Activated naive CD4-positive, alpha-beta T cell treated with anti-CD3 and anti-CD28 coated beads, Interleukin-2, amount 50 U/mL, for 72 hours (primary cell): ENCODE measurements at regions not wholly inside any gene's neighbourhood (a gene's known extent, or its start where the extent isn't known, plus 50 kb on each side); places are given as distances from the start of the nearest gene placed in this dataset.
"Not testable (repeated sequence)": the region's sequence is repeated elsewhere in the genome, so short reads cannot be mapped to it uniquely, and the experiment has no call there.

ENCODE experiments used
- ATAC-seq, 2 donors: fragments of 150-1000 bp; cut with Tn5 transposase; 2 replicates each; pipeline ENCODE4 v1.10.0; 2021; ENCODE audit warnings: mild to moderate bottlenecking in 2 of 2, moderate library complexity in 2 of 2
- DNase-seq, 2 donors: peaks; one replicate each; pipeline ENCODE4 v3.0.0; 2021 to 2022; ENCODE audit warnings: low spot score in 2 of 2
- H3K27ac Mint-ChIP-seq, 2 donors: one replicate each; pipeline ENCODE4 v1.8.0; 2022; ENCODE audit warnings: mild to moderate bottlenecking in 2 of 2, mixed read lengths in 2 of 2
- H3K36me3 Mint-ChIP-seq, 2 donors: one replicate each; pipeline ENCODE4 v1.8.0; 2022; ENCODE audit warnings: mixed read lengths in 2 of 2
- H3K9me3 Mint-ChIP-seq, 2 donors: one replicate each; pipeline ENCODE4 v1.8.0; 2022; ENCODE audit warnings: mixed read lengths in 2 of 2

DNA sequence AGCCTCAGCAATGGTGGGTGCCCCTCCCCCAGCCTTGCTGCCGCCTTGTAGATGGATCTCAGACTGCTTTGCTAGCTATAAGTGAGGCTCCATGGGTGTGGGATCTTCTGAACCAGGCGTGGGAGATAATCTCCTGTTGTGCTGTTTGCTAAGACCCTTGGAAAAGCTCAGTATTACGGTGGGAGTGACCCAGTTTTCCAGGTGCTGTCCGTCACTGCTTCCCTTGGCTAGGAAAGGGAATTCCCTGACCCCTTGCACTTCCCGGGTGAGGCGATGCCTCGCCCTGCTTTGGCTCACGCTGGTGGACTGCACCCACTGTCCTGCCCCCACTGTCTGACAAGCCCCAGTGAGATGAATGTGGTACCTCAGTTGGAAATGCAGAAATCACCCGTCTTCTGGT, 411.2 kb downstream of the RAB38 start:
- ATAC-seq, DNase-seq, H3K27ac Mint-ChIP-seq, H3K36me3 Mint-ChIP-seq: not testable (repeated sequence)
- H3K9me3 Mint-ChIP-seq = peaks cover 12 to 19% of the 10 kb centered on the region in 2 donors

DNA sequence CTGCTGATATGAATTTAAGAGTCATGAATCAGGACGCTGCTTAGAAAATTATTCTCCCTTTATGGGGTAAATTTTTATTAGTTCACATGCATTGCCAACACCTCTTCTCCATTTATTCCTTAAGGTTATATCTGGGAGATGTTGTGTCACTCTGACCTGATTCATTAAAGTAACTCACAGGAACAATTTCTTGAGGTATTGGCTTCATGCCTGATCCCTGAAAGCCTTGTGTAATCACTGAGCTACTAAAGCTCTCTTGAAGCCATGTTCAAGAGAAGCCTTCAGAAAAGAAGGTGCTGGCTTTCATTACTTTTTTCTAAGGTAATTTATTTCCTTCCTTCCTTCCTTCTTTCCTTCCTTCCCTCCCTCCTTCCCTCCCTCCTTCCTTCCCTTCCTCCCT, 420.6 kb downstream of the RAB38 start:
- Mint-ChIP-seq H3K27ac (no peak overlapping the region), H3K9me3 (peaks cover 5 to 8% of the 10 kb centered on the region in 2 donors), H3K36me3 (no peaks in the 10 kb centered on the region)
- no peak for DNase-seq
- ATAC-seq = no peak

DNA sequence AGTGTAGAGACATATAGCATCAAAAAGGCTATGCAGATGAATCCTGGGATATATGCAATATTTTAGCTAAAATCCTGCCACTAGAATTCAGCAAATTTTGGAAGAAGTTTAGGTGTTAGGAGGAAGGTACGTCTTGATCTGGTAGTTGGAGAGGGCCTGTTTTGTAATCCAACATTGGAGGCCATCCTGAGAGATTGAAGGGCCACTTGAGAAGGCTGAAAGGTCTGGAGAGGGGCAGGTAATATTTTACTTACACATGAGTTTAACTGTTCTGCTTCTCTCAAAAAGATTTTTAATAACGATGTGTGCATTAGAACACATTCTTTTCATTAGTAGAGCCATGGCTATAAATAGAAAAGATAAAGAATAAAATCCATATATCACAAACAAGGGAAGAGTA, 422.1 kb downstream of the RAB38 start:
- no peak for DNase-seq
- no peaks in the 10 kb centered on the region for H3K36me3 Mint-ChIP-seq
- ATAC-seq = no peak
- no peak overlapping the region for H3K27ac Mint-ChIP-seq
- H3K9me3 Mint-ChIP-seq = peaks cover 5 to 8% of the 10 kb centered on the region in 2 donors

DNA sequence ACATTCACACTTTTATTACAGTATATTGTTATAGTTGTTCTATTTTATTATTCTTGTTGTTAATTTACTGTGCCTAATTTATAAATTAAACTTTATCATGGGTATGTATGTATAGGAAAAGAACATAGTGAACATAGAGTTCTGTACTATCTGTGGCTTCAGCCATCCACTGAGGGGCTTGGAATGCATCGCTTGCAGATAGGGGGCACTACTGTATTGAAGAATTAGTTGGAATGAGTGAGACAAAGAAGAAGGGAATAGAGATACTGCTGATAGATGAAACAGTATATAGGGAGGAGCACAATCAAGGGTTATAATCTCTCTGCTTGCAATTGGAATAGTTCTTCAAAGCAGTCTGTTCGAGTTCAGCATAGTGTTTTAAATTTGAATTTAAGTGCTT, 432.2 kb downstream of the RAB38 start:
- Mint-ChIP-seq H3K36me3 (no peaks in the 10 kb centered on the region), H3K27ac (no peak overlapping the region), H3K9me3 (no peaks in the 10 kb centered on the region)
- ATAC-seq = no peak
- DNase-seq = no peak

DNA sequence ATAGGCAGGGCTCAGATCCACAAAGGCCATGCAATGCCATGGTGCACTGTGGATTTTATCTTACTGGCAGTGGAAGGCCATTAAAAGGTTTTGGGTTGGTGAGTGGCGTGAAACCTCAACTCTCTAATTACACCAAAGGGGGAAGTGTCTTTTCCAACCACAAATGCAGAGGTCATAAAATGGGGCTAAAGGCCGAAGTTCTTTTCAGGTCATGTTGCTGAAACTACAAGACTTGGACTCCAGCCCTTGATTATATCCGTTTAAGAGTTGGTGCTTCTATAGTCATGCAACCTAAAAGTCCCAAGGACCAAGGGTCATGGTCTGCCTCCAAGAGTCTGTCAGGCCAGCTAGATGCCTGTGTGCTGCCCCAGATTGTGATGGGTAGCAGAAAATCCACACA, 434.3 kb downstream of the RAB38 start:
- no peaks in the 10 kb centered on the region for H3K36me3 Mint-ChIP-seq
- no peak for ATAC-seq
- no peaks in the 10 kb centered on the region for H3K9me3 Mint-ChIP-seq
- H3K27ac Mint-ChIP-seq = no peak overlapping the region
- DNase-seq = no peak

DNA sequence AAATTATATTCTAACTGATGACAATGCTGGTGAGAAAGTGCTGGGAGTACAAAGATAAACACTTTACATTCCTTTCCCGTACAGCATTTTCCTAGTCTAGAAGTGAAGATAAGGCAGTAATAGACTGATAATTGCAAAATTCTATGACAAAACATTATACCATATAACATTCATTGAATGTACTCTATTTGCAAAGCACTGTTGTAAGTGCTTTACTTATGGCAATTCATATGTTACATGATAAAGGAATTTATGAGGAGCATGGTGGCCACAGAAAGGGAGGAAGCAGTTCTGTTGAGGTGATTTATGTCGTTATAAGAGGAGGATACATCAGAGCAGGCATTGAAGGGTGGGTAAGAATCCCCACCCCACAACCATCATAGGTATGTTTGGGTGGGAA, 434.8 kb downstream of the RAB38 start:
- Mint-ChIP-seq H3K36me3 (no peaks in the 10 kb centered on the region), H3K9me3 (no peaks in the 10 kb centered on the region), H3K27ac (no peak overlapping the region)
- no peak for ATAC-seq
- no peak for DNase-seq

DNA sequence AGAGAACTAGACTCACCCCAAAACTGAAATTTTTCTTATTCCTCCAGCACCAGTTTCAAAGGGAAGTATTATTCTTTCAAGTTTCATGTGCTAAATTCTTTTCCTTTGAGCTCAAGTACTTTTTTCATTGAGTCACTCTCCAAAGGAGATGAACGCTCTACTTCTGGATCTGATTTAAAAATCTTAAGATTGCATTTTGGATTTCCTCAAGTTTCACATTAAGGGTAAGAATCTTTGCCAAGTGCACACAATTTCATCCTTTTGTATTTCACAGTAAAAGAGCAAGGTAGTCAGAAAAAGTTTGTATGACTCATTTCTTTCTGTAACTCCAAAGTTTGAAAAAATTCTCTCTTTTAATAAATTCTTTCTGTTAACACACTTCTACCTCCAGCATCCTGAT, 435.5 kb downstream of the RAB38 start:
- no peak overlapping the region for H3K27ac Mint-ChIP-seq
- H3K36me3 Mint-ChIP-seq = no peaks in the 10 kb centered on the region
- ATAC-seq (no peak), DNase-seq (no peak)
- H3K9me3 Mint-ChIP-seq = no peaks in the 10 kb centered on the region

DNA sequence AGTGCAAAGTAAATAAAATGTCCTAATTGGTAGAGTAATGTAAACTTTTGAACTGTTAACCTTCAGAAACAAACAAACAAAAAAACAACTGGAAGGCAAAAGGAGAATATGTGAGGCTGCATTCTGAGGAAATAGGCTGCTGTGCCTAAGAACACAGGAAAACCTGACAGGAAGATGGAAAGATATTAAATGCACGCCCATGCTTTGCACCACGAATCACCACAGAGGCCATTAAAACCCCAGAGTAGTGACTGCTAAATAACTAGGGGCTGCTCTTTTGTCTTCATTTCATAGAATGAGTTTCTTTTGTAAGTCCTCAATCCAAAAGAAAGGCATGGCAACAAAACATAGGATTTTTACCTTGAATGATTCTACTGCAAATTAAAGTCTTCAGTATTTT, 436.0 kb downstream of the RAB38 start:
- Mint-ChIP-seq H3K27ac (no peak overlapping the region), H3K36me3 (no peaks in the 10 kb centered on the region), H3K9me3 (no peaks in the 10 kb centered on the region)
- DNase-seq = no peak
- ATAC-seq = no peak

DNA sequence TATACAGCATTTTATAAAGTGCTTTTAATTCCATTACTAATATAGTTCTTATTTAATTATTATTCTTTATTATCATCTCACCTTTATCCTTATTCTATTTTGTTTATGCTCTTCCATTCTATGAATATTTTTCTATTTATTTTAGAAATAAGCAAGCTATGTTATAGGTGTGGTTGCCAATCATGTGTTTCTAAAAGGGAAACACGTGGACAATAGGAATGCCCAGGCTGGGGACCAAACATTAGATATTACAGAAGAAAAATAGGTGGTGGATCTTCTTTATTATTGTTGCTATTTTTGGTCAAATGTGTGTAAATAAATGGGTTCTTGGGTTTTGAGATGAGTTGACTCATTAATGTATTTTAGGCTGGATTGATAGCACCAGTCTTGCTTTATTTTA, 438.3 kb downstream of the RAB38 start:
- H3K9me3 Mint-ChIP-seq = peaks cover 4% of the 10 kb centered on the region in 2 donors
- ATAC-seq (no peak), DNase-seq (no peak)
- H3K27ac Mint-ChIP-seq = no peak overlapping the region
- no peaks in the 10 kb centered on the region for H3K36me3 Mint-ChIP-seq

DNA sequence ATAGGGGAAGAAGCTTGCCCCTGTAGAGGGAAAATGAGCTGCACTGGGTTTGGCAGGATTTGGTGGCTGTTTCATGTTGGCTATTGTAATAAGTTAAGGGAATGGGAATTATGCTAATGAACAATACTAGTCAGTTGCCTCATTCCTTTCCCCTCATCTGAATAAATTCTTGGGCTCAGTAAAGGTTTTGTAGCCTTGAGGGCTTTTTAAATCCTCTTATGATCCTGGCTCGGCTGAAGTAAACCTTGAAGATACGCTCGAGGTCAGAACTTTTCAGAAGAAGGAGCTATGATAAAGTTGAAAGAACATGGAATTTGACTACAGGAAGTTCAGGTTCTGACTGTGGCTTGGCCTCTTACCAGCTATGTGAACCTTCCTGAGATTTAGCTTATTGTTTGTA, 448.7 kb downstream of the RAB38 start:
- H3K36me3 Mint-ChIP-seq = no peaks in the 10 kb centered on the region
- no peak for ATAC-seq
- no peak overlapping the region for H3K27ac Mint-ChIP-seq
- peaks cover 0 to 12% of the 10 kb centered on the region in 2 donors for H3K9me3 Mint-ChIP-seq
- DNase-seq = no peak

DNA sequence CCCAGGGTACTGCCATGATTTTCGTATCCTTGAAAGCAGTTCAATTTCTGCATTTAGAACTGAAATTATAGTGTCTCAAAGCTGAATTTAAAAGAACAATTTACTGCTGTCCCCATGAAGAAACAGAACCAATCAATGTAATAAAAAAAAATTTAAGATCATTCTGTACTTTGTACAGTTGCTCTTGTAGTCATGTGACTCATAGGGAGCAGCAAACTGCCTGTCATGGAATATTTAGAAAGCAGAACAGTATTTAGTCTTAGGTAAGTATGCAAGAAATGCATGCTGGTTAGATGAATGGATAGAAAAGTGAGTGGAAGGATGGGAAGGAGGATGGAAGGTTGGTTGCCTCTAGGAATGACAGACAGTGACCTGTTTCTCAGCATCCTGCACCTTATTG, 450.9 kb downstream of the RAB38 start:
- no peak overlapping the region for H3K27ac Mint-ChIP-seq
- no peaks in the 10 kb centered on the region for H3K36me3 Mint-ChIP-seq
- peaks cover 0 to 4% of the 10 kb centered on the region in 2 donors for H3K9me3 Mint-ChIP-seq
- no peak for ATAC-seq
- DNase-seq = no peak

DNA sequence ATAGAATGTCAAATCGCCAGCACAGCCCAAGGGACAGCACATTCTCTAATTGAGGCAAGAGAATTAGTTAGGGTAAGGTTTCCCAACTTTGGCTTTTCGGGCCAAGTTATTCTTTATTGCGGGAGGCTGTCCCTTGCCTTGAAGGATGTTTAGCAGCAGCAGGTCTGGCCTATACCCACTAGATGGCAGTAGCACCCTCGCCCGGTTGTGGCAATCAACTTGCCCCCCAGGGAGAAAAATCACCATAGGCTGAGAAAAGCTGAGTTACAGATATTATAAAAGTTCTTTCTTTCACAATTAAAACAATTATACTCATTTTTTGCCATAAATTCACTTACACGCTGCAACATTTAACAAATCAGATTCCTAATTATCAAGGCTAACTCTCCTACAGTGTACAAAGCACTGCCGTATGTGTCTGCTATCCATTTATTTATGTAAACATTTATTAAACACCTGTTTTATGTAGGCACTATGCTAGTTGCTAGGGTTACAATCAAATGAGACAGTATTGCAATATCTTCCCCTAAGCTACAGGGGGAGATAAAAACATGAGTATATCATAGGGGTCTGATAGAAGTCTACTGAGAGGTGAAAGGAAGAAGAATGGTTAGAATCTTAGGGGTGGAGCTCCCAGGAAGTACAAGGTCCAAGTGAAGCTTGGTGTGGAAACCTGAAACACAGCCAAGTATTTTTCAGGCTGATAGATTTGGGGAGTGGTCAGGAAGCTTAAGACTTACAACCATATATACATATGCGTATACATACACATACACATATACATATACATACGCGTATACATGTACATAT, 452.3 kb downstream of the RAB38 start:
- H3K27ac Mint-ChIP-seq = no peak overlapping the region
- no peaks in the 10 kb centered on the region for H3K36me3 Mint-ChIP-seq
- no peaks in the 10 kb centered on the region for H3K9me3 Mint-ChIP-seq
- peak in 1 of 2 donors; percentile 2 for DNase-seq
- ATAC-seq = no peak

DNA sequence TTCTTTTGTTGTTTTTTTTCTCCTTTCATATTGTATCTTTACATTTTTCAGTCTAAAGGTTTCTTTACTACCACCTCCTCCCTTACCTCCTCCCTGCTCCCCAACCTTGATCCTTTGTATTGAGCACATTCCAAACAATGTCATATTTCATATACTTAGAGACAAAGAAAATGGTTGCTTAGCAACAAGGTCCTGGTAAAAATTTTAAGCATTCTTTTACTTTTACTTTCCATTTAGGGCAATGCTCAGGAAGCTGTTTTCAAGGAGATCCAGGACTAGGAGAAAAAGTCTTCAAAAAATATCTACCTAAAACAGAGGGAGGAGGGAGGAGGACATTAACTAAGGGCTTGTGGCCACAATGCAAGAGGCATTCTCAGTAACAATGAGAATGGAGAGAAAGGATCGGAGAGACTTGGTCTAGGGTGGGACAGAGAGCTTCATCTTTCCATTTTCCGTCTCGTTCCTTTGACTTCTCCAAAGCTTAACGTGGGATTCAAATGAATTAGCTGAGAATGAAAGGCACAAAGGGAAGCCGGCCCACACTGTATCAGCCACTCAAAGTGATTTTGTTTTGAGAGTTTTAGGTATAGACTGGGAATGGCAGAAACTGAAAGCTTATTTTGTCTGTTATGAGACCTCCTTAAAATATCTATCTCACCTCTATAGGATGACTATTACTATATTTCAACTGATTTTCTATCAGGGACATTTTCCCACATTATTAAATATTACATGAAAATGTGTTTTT, 455.7 kb downstream of the RAB38 start:
- Mint-ChIP-seq H3K27ac (no peak overlapping the region), H3K9me3 (no peaks in the 10 kb centered on the region), H3K36me3 (no peaks in the 10 kb centered on the region)
- DNase-seq (no peak), ATAC-seq (no peak)

DNA sequence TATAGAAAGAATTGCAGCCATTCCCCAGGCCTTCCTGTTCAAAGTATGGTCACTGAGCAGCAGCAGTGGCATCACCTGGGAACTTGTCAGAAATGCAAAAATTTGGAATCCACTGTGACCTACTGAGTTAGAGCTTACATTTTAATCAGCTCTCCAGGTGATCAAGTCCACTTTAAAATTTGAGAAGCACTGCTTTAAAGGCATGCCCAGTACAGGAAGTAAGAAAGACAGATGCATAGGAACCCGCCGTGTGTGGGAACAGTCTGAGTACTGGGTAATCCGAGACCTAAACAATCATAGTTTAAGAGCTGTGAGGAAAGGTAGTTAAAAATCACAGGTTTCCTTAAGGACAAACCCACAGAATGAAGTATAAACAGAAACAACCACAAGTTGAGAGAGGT, 462.4 kb downstream of the RAB38 start:
- H3K27ac Mint-ChIP-seq = no peak overlapping the region
- no peaks in the 10 kb centered on the region for H3K36me3 Mint-ChIP-seq
- peaks cover 6 to 9% of the 10 kb centered on the region in 2 donors for H3K9me3 Mint-ChIP-seq
- DNase-seq (no peak), ATAC-seq (no peak)

DNA sequence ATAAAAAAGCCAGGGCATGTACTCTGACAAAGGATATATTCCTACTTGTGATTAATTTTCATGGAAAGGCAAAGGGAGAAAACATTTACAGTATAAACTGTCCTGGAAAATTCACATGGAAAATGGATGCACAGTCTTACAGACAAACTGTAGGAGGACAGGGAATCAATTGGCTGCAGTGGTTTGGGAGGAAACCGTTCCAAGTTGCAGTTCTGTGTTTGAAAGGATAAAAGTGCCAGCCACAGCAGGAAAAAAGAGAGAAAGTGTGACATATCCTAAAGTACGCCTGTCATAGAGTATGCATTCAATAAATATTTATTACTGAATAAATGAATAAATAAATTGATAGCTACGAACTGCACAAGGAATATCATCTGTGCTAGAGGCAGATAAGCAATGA, 462.9 kb downstream of the RAB38 start:
- Mint-ChIP-seq H3K27ac (peak overlapping the region in 1 of 2 donors; percentile 45), H3K9me3 (peaks cover 8 to 9% of the 10 kb centered on the region in 2 donors), H3K36me3 (no peaks in the 10 kb centered on the region)
- no peak for DNase-seq
- no peak for ATAC-seq

DNA sequence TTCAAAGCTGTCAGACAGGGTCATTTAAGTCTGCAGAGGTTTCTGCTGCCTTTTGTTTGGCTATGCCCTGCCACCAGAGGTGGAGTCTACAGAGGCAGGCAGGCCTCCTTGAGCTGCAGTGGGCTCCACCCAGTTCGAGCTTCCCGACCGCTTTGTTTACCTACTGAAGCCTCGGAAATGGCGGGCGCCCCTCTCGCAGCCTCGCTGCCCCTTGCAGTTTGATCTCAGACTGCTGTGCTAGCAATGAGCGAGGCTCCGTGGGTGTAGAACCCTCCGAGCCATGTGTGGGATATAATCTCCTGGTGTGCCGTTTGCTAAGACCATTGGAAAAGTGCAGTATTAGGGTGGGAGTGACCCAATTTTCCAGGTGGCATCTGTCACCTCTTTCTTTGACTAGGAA, 471.7 kb downstream of the RAB38 start:
- not testable (repeated sequence) for H3K27ac Mint-ChIP-seq, ATAC-seq, H3K36me3 Mint-ChIP-seq, DNase-seq
- peaks cover 12 to 21% of the 10 kb centered on the region in 2 donors for H3K9me3 Mint-ChIP-seq

DNA sequence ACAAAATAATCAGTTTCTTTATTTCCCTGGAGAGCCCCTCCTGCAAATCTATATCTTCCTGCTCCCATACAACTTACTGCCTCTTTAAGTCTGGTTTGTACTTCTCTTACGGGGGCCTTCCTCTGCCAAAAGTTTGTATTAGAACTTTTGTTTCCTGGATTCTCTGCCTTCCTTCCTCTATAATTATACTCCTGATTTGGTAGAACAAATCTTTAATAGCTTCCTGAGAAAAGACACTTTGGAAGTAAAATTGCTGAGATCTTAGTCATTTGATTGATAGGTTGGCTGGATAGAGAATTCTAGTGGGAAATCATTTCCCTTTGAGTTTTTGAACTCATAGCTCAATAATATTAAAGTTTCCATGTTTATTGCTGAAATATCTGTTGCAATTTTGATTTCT, 499.2 kb downstream of the RAB38 start:
- no peak for DNase-seq
- H3K9me3 Mint-ChIP-seq = peaks cover 0 to 12% of the 10 kb centered on the region in 2 donors
- no peak for ATAC-seq

DNA sequence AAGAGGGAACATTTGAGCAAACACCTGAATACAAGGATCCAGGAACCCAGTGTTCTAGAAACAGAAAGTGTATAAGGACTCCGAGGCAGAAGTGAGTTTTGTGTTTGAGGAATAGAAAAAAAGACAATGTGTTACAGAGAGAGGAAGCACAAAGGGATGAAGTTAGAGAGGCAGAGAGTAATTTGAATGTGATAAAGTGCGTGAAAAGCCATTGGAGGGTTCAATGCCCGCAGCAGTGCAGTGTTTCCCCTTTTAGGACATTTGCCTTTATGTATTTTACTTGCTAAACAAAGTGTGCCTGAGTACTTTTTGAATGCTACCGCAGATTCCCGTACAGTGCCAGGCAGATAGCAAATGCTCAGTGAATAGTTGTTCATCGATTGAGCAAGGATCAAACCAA, 508.5 kb downstream of the RAB38 start:
- H3K9me3 Mint-ChIP-seq = no peaks in the 10 kb centered on the region
- DNase-seq (no peak), ATAC-seq (no peak)
- no peaks in the 10 kb centered on the region for H3K36me3 Mint-ChIP-seq
- H3K27ac Mint-ChIP-seq = no peak overlapping the region

More for the DNA sequence above, 499.2 kb downstream of the RAB38 start:
- no peak overlapping the region for H3K27ac Mint-ChIP-seq
- no peaks in the 10 kb centered on the region for H3K36me3 Mint-ChIP-seq
